HT-29 (cell line): ENCODE measurements at regions not wholly inside any gene's neighbourhood (a gene's known extent, or its start where the extent isn't known, plus 50 kb on each side); places are given as distances from the start of the nearest gene placed in this dataset.
A peak's percentile ranks its signal among the peaks of the same experiment; 100 is the strongest.

ENCODE experiments used
- DNase-seq: peaks from one replicate; pipeline ENCODE4 v3.0.0-alpha.2; 2015; ENCODE audit warnings: low spot score

DNA sequence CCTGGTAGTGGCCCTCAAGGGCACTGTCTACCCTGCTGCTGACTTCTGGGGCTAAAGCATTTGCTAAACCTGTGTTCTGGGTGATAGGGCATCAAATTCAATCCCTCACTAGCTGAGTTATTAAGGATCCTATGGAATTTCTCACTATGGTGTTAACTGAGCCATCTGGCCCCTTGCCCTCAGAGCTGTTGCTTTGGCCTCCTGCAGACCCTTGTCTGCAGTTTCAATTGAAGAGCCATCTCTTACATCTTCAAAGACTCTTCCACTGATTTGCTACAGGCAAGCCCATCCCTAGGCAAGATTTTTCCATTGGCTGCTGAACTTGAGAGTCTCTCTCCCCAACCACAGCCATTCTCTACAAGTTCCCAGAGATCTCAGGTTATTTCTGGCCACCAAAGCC, 418.2 kb downstream of the ZNF608 start:
- no peak for DNase-seq

DNA sequence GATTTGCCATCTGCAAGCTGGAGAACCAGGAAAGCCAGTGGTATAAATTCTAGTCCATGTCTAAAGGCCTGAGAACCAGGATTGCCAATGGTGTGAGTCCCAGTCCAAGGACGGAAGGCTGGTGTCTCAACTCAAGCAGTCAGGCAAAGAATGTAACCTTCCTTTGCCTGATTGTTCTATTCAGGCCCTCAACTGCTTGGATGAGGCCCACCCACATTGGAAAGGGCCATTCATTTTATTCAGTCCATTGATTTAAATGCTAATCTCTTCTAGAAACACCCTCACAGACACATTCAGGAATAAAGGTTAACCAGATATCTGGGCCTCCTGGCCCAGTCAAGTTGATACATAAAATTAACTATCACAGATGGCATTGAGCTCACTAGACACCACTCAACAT, 427.8 kb downstream of the ZNF608 start:
- DNase-seq = no peak

DNA sequence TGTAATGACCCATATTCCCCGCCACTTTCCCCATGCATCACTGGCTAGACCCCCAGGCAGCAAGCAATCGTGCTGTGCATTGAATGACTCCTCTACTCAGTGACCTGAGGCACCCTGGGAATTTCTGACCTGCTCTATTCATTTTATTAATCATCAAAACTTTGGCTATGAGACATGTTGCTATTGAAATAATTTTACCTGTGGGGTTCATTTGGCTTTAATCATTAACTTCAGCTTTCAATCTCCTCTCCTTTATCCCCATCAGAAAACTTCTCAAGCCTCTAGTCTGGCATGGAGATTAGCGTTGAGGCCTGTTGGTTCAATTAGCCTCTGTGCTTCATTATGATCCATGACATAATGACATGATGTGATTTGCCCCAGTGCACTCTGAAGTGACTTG, 429.0 kb downstream of the ZNF608 start:
- no peak for DNase-seq

DNA sequence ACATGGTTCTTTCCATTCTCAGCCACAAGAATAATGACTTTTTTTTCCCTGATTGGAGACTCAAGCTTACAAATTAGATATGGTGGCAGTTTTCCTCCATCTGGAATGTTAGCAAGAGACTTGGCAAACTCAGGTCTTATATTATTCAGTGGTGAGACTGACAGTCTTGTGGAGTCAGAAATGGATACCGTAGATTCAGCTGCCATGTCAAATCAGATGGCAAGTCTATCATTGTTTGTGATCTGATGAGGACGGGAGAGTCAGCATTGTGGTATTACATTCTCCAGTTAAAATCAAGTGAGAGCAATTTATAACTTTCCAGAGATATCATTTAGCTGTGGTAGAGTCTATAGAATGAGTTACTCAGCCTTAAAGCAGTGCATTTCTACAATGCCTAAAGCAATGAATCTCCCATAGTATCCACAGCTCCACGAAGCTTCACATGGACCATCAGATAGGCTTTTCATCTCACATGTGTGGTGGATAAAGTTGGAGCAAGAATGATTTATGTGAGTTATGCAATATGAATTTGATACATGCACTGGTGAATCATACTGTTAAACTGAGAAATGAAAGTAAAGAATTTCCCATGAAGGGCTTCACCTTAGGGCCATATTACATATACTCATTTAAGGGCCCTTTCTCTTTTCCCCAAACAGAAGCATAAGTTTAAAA, 430.6 kb downstream of the ZNF608 start:
- no peak for DNase-seq

DNA sequence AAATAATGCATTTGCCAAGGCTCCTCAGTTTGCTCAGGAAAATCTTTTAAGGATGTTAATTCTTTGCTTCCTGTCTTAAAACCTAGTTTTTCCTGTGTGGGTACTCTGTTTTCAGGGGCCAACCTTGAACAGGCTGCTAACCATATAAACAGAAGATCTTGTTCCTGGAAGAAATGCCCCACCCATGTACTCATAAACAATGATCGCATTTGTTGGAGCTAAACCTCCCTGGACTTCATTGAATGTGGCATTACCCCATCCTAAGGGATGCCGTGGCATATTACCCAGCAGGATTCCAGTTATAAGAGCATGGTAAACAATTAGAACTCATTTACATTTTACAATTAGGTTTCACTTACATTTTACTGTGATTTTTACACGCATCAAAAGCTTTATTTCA, 436.0 kb downstream of the ZNF608 start:
- DNase-seq = peak; percentile 64

DNA sequence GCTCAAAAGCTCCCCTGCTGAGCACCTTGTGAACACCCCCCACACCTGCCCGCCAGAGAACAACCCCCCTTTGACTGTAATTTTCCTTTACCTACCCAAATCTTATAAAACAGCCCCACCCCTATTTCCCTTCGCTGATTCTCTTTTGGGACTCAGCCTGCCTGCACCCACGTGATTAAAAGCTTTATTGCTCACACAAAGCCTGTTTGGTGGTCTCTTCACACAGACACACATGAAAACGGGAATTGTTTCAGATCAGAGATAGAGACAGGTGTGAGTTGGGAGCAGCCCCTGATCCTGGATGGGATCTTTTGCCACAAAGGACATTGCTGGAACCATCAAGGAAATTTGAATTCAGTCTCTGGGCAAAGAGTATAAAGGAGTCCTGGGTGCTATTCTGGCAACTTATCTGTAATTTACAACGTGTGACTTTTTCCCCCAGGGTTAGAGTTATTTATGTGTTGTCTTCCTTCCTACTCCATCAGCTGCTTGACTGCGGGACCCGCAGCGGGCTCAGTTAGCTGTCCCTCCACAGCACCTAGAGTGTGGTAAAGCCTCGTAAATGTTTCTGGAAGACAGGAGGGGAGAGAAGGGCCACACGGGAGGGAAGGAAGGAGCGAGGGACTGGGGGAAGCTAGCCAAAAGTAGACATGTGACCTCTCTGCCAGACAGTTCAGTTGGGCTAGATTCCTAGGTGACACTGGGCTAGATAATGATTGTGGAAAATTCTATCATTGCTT, 437.0 kb downstream of the ZNF608 start:
- no peak for DNase-seq

DNA sequence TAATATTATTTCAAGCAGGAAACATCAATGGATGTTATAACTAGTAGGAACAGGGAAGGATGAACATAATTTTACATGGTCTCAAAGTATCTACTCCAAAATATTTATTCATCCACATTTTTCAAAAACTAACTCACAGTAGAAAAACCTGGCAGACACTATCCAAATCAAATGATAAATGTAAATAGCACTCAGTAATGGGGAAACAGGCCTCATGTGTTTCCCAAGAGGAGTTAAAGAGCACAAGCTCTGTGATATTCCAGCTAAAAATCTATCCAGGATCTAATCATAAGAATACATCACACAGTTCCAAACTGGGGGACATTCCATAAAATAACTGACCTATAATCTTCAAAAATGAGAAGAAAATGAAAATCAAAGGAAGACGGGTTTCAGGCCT, 443.1 kb downstream of the ZNF608 start:
- no peak for DNase-seq

DNA sequence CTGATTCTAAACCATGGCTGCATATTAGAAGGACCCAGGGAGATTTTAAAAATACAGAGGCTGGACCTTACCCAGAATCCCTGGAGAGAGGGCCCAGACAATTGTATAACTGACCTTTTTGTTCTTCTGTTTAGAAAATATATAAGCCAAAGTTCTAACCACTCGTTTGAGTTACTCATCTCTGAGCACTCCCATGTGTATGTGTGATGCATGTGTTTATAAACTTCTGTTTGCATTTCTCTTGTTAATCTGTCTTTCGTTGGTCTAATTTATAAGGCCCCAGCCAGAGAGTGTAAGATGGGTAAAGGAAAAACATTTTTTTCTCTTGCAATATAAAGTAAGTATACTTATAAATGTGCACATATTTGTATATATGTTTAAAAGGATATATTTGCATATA, 443.9 kb downstream of the ZNF608 start:
- no peak for DNase-seq

DNA sequence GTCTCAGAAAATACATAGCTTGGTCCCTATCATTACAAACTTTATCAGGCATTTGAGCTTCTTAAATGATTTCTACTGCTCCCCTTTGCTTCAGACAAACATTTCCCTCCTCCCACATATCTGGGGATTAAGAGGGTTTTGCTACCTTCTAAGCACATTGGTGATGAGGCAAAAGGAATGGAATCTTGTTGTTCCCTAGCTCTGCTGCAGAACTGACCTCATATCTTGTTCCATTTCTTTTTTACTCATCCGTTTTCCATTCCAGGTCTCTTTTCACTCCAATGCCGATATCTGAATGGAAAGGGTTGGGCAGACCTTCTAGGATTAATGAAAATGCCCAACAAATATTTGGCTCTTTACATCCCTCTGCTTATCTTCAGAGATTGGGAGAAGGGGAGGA, 444.6 kb downstream of the ZNF608 start:
- no peak for DNase-seq

DNA sequence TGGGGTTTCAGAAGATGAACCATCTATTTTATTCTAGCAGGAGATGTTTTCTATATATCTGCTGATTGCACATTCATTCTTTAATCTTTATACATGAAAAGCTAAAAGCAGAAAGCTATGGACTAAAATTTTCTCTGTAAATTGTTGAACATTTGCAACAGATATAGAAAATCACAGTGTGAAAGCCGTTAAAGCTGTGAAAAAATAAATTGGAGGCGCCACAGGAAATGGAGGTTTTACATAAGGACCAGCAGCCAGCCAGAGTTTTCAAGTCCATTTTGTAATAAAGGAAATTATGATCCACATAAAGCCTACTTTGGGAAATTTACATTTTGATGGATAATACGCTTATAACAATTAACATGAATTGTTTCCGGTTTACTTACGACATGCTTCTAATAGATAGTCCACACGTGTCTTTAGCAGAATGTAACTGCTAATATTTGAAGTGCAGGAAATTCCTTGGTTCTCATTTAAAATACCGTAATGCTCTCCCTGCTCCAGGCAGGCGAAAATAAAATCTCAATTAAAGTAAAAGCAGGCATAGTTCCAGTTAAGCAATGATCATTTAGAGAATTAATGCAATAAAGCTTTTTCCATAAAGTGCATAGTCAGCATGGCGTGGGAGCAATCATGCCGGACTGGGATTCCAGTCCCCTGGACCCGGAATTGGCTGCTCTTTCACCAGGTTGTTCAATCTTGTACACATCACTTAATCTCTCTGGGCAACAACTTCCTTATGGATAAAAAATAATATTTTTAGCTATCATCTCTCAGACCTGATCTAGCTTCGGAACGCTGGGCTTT, 445.4 kb downstream of the ZNF608 start:
- no peak for DNase-seq

DNA sequence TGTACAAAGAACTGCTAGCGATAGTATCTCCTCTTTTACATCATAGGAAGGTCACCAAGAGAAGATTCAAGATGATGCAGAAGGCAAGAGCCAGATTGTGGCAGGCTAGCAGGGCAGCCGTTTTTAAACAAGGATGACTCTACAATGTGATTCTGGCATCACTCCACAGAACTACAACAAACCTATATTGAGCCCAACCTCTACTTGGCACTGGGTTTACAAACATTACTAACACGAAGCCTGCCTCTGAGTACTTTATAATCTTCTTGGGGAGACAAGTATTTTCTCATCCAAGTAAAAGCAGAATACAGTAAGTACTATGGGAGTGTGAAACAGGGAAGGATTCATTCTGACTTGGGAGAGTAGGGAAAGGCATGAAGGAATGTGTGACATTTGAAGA, 448.6 kb downstream of the ZNF608 start:
- DNase-seq = no peak

DNA sequence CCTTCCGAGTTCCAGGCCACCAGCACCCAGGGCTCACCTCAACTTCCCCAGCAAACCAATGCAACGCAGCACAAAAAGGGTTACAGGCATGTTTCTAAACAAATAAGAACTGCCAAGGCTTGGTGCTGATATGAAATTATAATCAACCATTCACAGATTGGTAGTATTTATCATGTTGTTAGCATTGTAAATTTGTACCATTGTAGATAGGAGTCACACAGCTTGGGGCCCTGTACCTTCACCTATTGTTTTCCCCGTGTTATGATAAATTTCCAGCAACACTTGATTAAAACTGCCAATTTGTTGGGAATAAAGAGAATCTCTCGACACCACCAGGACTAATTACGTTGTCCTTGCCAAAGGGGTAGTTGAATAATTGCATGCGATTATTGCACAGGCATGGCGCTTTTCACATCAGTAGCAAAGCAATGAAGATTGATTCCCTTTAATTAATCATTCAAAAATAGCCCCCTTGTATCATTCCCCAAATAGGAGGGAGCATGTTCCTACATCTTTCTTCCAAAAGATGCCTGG, 454.1 kb downstream of the ZNF608 start:
- no peak for DNase-seq

DNA sequence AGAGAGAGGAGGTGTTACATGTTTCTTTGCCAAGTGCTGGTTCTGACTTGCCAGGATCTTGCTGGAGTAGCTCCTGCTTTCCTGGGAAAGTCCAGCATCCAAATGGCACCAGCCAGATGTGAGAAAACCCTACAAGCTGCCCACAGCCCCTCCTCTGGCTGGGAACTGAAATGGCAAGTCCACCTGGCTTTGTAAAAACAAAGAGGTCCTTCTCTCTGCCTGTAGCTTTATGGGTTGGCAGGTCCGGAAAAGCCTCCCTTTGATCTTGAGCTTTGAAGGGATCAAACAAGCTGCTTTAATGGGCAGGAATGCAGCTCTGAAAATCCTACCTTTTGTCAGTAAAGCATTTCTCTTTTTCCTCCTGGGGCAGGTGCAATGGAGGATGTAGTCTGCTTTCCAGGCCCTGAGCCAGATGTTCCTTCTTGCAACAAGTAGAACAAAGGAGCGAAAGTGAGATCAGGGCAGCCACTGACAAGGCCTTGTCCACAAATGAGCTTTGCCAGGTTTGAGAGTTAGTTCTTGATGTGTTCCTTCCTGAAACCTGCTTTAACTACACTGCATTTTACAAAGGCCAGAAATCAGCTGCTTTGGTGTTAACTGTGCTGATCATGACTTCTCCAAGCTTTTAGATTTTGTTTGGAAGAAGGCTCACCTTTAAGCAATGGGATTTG, 456.7 kb downstream of the ZNF608 start:
- peak; percentile 67 for DNase-seq

DNA sequence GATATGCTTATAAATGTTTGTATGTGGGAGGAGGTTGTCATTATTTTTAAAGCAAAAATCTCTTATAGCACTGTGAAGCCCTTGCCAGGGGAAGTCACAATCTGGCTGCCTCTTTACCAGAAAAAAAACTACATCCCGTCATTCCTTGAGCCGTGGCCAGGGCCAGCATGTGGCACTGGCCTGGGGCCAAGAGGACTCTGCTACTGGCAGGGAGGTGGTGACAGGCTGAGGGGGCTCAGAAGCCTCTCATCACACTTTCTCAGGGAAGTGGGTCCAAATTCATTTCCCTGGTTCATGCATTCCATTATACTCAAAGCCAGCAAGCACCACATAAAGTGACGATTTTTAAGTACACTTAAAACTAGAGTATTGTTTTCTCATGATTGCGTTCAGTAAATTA, 457.3 kb downstream of the ZNF608 start:
- DNase-seq = no peak

DNA sequence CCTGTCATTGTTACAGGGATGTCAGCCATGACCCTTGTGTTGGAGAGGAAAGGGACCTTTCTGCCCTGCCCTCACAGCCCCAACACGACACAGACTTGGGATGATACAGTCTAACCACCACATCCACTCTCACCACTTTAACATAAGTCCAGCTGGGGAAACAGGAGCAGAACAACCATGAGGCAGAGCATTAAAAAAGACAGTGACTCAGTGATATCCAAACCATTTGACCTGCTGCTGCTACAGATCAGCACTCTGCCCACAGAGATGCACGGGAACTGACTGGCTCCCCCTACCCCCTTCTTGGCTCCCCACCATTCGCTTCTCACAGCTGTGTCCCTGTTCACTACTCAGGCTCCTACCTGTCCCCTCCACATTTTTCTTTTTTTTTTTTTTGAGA, 458.6 kb downstream of the ZNF608 start:
- DNase-seq = no peak

DNA sequence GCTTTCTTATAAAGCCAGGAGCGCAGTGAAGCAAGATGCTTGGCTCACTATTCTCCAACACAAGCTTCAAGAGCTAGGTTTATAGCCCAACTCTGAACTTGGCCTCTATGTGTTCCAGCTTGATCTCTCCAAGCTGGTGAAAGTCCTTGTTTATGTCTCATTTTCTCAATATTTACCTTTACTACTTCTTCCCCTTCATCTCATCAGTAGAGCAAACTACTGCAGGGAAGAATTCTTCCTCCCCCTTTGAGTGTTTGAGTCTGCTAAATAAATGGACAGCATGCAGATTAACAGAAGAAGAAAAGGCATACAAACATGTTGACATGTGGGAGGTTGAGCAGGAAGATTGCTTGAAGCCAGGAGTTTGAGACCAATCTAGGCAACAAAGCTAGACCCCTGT, 460.7 kb downstream of the ZNF608 start:
- no peak for DNase-seq

DNA sequence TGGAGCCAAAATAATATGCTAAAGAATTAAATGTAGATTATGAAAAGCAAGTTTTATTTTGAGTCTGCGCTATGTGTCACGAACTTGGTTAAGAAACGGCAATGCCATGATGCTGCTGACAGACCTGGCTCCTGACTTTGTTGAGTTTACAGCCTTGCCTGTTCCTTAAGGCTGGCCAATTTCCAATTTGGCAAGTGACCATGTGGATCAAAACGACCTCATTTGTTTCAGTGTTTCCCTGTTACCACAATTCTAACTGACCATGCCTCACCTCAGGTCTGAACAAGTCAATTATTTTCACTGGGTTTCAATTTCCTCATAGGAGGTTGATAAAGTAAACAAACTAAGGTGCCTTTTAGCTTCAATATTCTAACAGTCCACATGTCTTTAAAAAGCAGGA, 461.4 kb downstream of the ZNF608 start:
- peak; percentile 25 for DNase-seq

DNA sequence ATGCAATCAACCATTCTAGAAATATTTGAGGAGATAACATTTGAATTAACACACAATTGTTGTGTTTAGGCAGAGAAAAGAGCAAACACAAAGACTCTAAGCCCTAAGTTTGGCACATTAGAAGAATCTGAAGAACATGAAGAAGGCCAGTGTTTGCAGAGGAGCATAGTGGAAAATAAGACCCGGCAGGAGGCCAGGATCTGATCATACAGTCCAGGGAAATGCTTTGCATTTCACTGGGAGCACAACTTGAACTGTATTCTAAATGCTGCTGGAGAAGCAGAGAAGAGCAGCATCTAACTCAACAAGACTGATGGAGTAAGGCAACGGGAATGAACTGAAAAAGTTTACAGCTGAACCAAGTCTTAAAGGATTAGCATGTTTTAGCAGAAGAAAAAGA, 463.4 kb downstream of the ZNF608 start:
- DNase-seq = no peak

DNA sequence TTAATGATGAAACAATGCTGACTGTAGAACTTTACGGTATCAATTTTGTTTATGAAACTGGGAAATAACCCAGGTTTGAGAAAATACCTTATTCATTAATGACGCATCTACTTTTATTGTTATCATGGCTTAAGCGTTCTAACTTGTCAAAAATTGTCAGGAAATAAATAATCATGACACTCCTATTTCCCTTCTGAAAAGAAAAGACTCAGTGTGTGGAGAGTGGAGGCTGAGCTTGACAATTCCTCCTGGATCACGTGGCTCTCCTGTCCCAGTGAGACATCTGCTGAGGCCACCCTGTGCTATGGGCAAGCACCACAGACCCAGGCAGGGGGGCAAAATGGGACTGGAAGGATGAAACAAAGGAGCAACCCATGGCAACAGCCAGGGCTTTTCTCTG, 466.4 kb downstream of the ZNF608 start:
- no peak for DNase-seq

DNA sequence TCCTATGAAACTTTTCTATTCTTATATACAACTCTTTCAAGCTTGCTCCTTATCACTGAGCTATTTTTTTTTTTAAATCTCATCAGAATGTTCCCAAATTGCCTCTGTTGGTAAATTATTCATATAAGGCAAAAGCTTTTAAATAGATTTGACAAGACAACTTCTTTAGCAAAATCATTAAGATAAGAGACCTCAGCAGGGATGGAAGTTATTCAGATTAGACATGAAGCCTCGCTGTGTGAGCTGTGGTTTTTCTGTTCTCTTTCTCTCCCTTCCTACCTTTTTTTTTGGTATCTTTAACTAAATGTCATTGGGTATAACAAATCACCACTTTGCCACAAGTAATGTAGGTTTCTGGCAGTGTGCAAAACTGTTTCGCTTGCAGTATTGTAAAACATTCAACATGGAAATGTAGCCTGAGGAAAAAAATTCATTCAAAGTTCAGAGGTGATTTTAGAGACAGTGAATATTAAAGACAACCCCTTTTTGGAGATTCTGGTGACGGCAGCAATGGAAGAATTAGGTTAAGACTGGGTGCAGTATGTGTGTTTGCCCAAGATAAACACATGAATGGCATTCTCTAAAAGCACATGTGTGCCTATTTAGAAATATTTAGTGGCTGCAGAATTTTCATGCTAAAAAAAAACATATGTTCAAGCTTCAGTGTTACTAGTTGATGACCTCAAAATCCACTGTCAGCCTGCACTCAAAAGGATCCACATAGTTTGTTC, 467.1 kb downstream of the ZNF608 start:
- DNase-seq = no peak

DNA sequence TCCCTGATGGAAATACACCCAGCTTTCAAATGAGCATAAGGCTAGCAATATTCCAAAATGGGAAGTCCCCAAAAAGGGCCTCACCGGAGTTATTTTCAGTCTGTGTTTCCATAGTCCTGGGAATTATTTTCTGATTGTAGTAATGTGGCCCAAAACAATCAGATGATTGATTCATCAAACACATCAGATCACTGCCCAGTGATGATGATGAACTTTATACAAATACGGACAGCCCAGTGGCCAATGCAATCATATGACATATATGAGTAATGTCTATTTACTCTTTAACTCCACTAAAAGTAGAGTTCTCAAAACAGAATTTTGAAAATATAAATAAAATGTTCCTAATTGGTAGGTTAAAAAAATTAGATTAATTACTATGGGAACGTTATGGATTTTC, 467.8 kb downstream of the ZNF608 start:
- DNase-seq = no peak
